ENCODE measurements at regions not wholly inside any gene's neighbourhood (a gene's known extent, or its start where the extent isn't known, plus 50 kb on each side); places are given as distances from the start of the nearest gene placed in this dataset.

- no peak for TF ChIP-seq CTCF (conservative IDR thresholded peaks at IDR 0.05 in 1 of 2, IDR thresholded peaks at IDR 0.05 in 1 of 2; ENCODE audit: extremely low read depth in 1 of 2, insufficient read depth in 1 of 2, low read depth in 1 of 2, low read length in 2 of 2)
- TF ChIP-seq EZH2 (IDR thresholded peaks at IDR 0.05; ENCODE audit: borderline replicate concordance, low read length), result no peak
These were observed 1122.8 kb upstream of the CELF4 start for GRCh38 chr18:38688416-38688815.
